Ishikawa (cell line): ENCODE measurements at regions not wholly inside any gene's neighbourhood (a gene's known extent, or its start where the extent isn't known, plus 50 kb on each side); places are given as distances from the start of the nearest gene placed in this dataset.

Experiments
- EGR1 ChIP-seq: IDR thresholded peaks from 2 replicates; pipeline ENCODE4 v1.6.1; 2012
- EP300 ChIP-seq: IDR thresholded peaks from 2 replicates; pipeline ENCODE4 v1.6.1; 2012; ENCODE audit warnings: borderline replicate concordance
- RAD21 ChIP-seq: IDR thresholded peaks from 2 replicates; pipeline ENCODE4 v1.6.1; 2012; ENCODE audit warnings: low read depth
- TAF1 ChIP-seq: IDR thresholded peaks from 2 replicates; pipeline ENCODE4 v1.6.1; 2012; ENCODE audit warnings: low read depth, mild to moderate bottlenecking
- ZBTB7A ChIP-seq: IDR thresholded peaks from 2 replicates; pipeline ENCODE4 v1.6.1; 2012; ENCODE audit warnings: low read depth
- TF ChIP-seq, protein P1 (sequence below): IDR thresholded peaks from 2 replicates; pipeline ENCODE4 v1.6.1; 2012

DNA sequence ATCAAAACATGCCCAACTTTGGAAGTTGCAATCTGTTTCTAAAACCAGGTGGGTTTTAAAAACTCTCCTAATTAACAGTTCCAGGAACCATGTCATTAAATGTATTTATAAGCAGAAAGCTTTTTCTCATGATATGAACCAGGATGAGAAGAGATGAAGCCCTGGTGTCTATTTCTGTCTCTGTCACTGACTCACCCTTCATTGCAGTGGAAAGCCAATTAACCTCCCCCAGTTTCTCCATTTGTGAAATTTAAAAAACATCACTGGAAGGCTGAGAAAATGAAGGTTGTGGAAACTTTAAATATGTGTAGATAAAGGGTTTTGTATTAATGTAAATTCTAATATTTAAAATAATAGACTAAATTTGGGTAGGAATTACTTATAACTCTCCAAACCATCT lies 1088.0 kb downstream of the SORCS1 start:
- TF ChIP-seq ZBTB7A (no peak), EGR1 (no peak), EP300 (no peak), RAD21 (no peak), TAF1 (no peak)
- TF ChIP-seq, protein P1, sequence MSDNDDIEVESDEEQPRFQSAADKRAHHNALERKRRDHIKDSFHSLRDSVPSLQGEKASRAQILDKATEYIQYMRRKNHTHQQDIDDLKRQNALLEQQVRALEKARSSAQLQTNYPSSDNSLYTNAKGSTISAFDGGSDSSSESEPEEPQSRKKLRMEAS: no peak
